Bronchial epithelial cell (primary cell): ENCODE measurements at regions not wholly inside any gene's neighbourhood (a gene's known extent, or its start where the extent isn't known, plus 50 kb on each side); places are given as distances from the start of the nearest gene placed in this dataset.

Source experiments
- DNase-seq: peaks from one replicate; pipeline ENCODE4 v3.0.0-alpha.2; 2010; ENCODE audit warnings: low read depth
- FAIRE-seq: peaks from 2 replicates; lab custom pipeline; 2011; peaks lifted over from hg19 to GRCh38; lab: Jason Lieb, UNC
- H3K27me3 ChIP-seq: 2 replicates; pipeline ENCODE4 v1.5.1; 2011; ENCODE audit warnings: low read length; ENCODE audit not compliant: control insufficient read depth, insufficient read depth
- H3K36me3 ChIP-seq: 2 replicates; pipeline ENCODE4 v1.5.1; 2011; ENCODE audit warnings: low read length; ENCODE audit not compliant: control insufficient read depth, insufficient read depth
- H3K4me3 ChIP-seq: 2 replicates; pipeline ENCODE4 v1.5.1; 2011; ENCODE audit warnings: mild to moderate bottlenecking, low read depth, low read length, control low read depth
- CTCF ChIP-seq: IDR thresholded peaks from 2 replicates; pipeline ENCODE4 v1.5.1; 2011; ENCODE audit warnings: mild to moderate bottlenecking, moderate library complexity, low read length, control low read depth, inconsistent platforms; ENCODE audit not compliant: insufficient read depth, severe bottlenecking

GRCh38 chr10:42954766-42955492, 121.9 kb upstream of the RET start:
- DNase-seq: no peak
- no peak for TF ChIP-seq CTCF
- no peak for FAIRE-seq

GRCh38 chr10:42955493-42955889, 121.4 kb upstream of the RET start:
- no peaks in the 10 kb centered on the region for H3K27me3 ChIP-seq
- no peak for TF ChIP-seq CTCF
- DNase-seq: no peak
- H3K4me3 ChIP-seq: no peak overlapping the region
- H3K36me3 ChIP-seq: no peaks in the 10 kb centered on the region
- no peak for FAIRE-seq

More at GRCh38 chr10:42954766-42955492, 121.9 kb upstream of the RET start:
- Histone ChIP-seq H3K27me3 (no peaks in the 10 kb centered on the region), H3K4me3 (no peak overlapping the region), H3K36me3 (no peaks in the 10 kb centered on the region)

GRCh38 chr10:42956045-42956444, 120.8 kb upstream of the RET start:
- TF ChIP-seq CTCF: no peak
- no peaks in the 10 kb centered on the region for H3K36me3 ChIP-seq
- no peaks in the 10 kb centered on the region for H3K27me3 ChIP-seq
- DNase-seq (no peak), FAIRE-seq (no peak)
- H3K4me3 ChIP-seq: no peak overlapping the region

GRCh38 chr10:42958142-42958868, 118.6 kb upstream of the RET start:
- no peak for FAIRE-seq
- Histone ChIP-seq H3K27me3 (no peaks in the 10 kb centered on the region), H3K36me3 (no peaks in the 10 kb centered on the region), H3K4me3 (no peak overlapping the region)
- no peak for DNase-seq
- no peak for TF ChIP-seq CTCF

GRCh38 chr10:42959833-42960232, 117.0 kb upstream of the RET start:
- no peak for TF ChIP-seq CTCF
- FAIRE-seq: no peak
- H3K4me3 ChIP-seq: no peak overlapping the region
- no peaks in the 10 kb centered on the region for H3K27me3 ChIP-seq
- H3K36me3 ChIP-seq: no peaks in the 10 kb centered on the region
- DNase-seq: no peak
